ENCODE measurements at regions not wholly inside any gene's neighbourhood (a gene's known extent, or its start where the extent isn't known, plus 50 kb on each side); places are given as distances from the start of the nearest gene placed in this dataset.

- dilution Hi-C loops (cut with HindIII; ENCODE audit: low sequenced_read_pairs, unreplicated experiment) = no loop called here
- Histone ChIP-seq H3K9ac (ENCODE audit: low read depth, low read length) (no peak overlapping the region), H3K4me1 (ENCODE audit: control insufficient read depth, insufficient read depth, low read length) (no peaks in the 10 kb centered on the region), H4K91ac (ENCODE audit: insufficient read depth, low read depth, low read length) (no peak overlapping the region), H2BK15ac (ENCODE audit: low read depth, low read length) (no peak overlapping the region), H2AFZ (replicated peaks; ENCODE audit: low read length, poor library complexity) (no peak overlapping the region), H3K79me1 (ENCODE audit: low read depth in 1 of 2, low read length in 2 of 2) (no peaks in the 10 kb centered on the region), H4K8ac (ENCODE audit: low read depth in 2 of 2, low read length in 2 of 2) (no peak overlapping the region), H3K4me2 (ENCODE audit: low read depth, low read length) (no peak overlapping the region), H2BK5ac (ENCODE audit: low read depth, low read length, poor library complexity, severe bottlenecking) (no peak overlapping the region), H4K20me1 (ENCODE audit: insufficient read depth, low read length) (no peaks in the 10 kb centered on the region), H3K18ac (ENCODE audit: low read depth, low read length) (no peak overlapping the region), H3K56ac (ENCODE audit: extremely low read depth, insufficient read depth, low read length) (no peak overlapping the region), H4K5ac (ENCODE audit: low read depth, low read length) (no peak overlapping the region), H3K9me1 (ENCODE audit: insufficient read depth, low read length) (no peaks in the 10 kb centered on the region), H2AK5ac (ENCODE audit: low read depth, low read length) (no peak overlapping the region), H3K4me3 (ENCODE audit: insufficient read depth, low read depth, low read length) (no peak overlapping the region), H3K23ac (ENCODE audit: low read depth, low read length) (no peak overlapping the region), H3K14ac (replicated peaks; ENCODE audit: low read depth, low read length) (no peak overlapping the region), H3K4ac (ENCODE audit: low read depth, low read length) (no peak overlapping the region), H2BK120ac (ENCODE audit: low read depth, low read length) (no peak overlapping the region), H2AK9ac (replicated peaks; ENCODE audit: low read depth, low read length, poor library complexity) (no peak overlapping the region), H2BK20ac (ENCODE audit: low read depth, low read length) (no peak overlapping the region), H3K27me3 (ENCODE audit: control insufficient read depth, insufficient read depth, low read length) (no peaks in the 10 kb centered on the region), H3K27ac (ENCODE audit: insufficient read depth, low read length) (no peak overlapping the region), H3K36me3 (ENCODE audit: control insufficient read depth, insufficient read depth, low read length) (no peaks in the 10 kb centered on the region), H3K9me3 (ENCODE audit: control insufficient read depth, insufficient read depth, low read length) (no peaks in the 10 kb centered on the region)
- DNase-seq (no peak), ATAC-seq (ENCODE audit: low read depth) (no peak)
- ChIA-PET CTCF (no interaction called here), POLR2A (ENCODE audit: unreplicated experiment) (no interaction called here)
- intact Hi-C loops (cut with micrococcal nuclease) = no loop called here
- no TSS peak for BruUV-seq (replicated peaks)
- WGBS, 2 experiments (ENCODE audit: extremely low coverage in 2 of 2, insufficient read length in 1 of 2) = 0% methylated on average over 1 of the region's 3 CpGs; no CpG with 5 or more reads in 1 of the 2 experiments
- no peak for TF ChIP-seq MAZ (IDR thresholded peaks at IDR 0.05; ENCODE audit: borderline replicate concordance, low read depth, low read length)
- TF ChIP-seq ELK1 (IDR thresholded peaks at IDR 0.05; ENCODE audit: borderline replicate concordance, low read depth, low read length) = no peak
- no peak for TF ChIP-seq POLR2A (IDR thresholded peaks at IDR 0.05; ENCODE audit: low read depth, low read length)
- no peak for TF ChIP-seq FOS (IDR thresholded peaks at IDR 0.05; ENCODE audit: low read depth, low read length)
- in situ Hi-C loops (cut with MboI; ENCODE audit: low sequenced_read_pairs) = no loop called here
Measured at GRCh38 chr7:35411331-35411730, 157.4 kb upstream of the TBX20 start.

Measured in IMR-90 (cell line).